Suprapubic skin (tissue), 3 donors: ENCODE measurements at regions not wholly inside any gene's neighbourhood (a gene's known extent, or its start where the extent isn't known, plus 50 kb on each side); places are given as distances from the start of the nearest gene placed in this dataset.

ENCODE experiments used
- EP300 ChIP-seq: sonication (generic); formaldehyde crosslinking; IDR thresholded peaks from one replicate; pipeline ENCODE4 v1.6.1; 2017; ENCODE audit warnings: antibody characterized with exemption
- POLR2A ChIP-seq, 2 donors: fragments of 450-650 bp; IDR thresholded peaks; one replicate each; pipeline ENCODE4 v1.6.1; 2017; ENCODE audit warnings: antibody characterized with exemption in 2 of 2, mild to moderate bottlenecking in 2 of 2, moderate library complexity in 2 of 2
- TF ChIP-seq, protein P1 (sequence below), 2 donors: fragments of 200-600 bp in 1 of 2; fragments of 450-650 bp in 1 of 2; sonication (generic) in 1 of 2; IDR thresholded peaks; one replicate each; pipeline ENCODE4 v1.5.1; 2016 to 2019; ENCODE audit warnings: antibody characterized with exemption in 2 of 2, mild to moderate bottlenecking in 1 of 2, moderate library complexity in 1 of 2

DNA sequence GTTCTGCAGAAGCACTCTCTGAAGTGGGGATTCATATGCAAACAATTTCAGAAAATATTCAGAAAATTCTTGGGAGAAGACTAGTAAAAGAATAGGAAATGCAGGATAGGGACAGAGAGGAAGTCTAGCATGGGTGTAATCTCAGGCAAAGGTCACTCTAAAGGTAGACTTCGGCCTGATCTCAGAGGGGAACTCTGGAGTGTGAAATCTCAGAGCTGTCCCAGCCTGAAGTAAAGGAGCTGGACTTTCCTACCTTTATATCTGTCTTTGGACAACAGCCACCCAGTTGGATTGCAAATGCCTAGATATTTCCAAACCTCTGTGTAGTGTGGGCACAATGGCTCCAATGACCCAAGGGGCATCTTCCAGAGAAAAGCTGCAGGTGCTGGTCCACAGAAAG lies 379.8 kb downstream of the GPATCH2 start:
- no peak for TF ChIP-seq EP300
- TF ChIP-seq, protein P1, sequence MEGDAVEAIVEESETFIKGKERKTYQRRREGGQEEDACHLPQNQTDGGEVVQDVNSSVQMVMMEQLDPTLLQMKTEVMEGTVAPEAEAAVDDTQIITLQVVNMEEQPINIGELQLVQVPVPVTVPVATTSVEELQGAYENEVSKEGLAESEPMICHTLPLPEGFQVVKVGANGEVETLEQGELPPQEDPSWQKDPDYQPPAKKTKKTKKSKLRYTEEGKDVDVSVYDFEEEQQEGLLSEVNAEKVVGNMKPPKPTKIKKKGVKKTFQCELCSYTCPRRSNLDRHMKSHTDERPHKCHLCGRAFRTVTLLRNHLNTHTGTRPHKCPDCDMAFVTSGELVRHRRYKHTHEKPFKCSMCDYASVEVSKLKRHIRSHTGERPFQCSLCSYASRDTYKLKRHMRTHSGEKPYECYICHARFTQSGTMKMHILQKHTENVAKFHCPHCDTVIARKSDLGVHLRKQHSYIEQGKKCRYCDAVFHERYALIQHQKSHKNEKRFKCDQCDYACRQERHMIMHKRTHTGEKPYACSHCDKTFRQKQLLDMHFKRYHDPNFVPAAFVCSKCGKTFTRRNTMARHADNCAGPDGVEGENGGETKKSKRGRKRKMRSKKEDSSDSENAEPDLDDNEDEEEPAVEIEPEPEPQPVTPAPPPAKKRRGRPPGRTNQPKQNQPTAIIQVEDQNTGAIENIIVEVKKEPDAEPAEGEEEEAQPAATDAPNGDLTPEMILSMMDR (IDR thresholded peaks at IDR 0.05), result no peak
- TF ChIP-seq POLR2A (IDR thresholded peaks at IDR 0.05), result no peak
